ENCODE measurements at regions not wholly inside any gene's neighbourhood (a gene's known extent, or its start where the extent isn't known, plus 50 kb on each side); places are given as distances from the start of the nearest gene placed in this dataset.

DNA sequence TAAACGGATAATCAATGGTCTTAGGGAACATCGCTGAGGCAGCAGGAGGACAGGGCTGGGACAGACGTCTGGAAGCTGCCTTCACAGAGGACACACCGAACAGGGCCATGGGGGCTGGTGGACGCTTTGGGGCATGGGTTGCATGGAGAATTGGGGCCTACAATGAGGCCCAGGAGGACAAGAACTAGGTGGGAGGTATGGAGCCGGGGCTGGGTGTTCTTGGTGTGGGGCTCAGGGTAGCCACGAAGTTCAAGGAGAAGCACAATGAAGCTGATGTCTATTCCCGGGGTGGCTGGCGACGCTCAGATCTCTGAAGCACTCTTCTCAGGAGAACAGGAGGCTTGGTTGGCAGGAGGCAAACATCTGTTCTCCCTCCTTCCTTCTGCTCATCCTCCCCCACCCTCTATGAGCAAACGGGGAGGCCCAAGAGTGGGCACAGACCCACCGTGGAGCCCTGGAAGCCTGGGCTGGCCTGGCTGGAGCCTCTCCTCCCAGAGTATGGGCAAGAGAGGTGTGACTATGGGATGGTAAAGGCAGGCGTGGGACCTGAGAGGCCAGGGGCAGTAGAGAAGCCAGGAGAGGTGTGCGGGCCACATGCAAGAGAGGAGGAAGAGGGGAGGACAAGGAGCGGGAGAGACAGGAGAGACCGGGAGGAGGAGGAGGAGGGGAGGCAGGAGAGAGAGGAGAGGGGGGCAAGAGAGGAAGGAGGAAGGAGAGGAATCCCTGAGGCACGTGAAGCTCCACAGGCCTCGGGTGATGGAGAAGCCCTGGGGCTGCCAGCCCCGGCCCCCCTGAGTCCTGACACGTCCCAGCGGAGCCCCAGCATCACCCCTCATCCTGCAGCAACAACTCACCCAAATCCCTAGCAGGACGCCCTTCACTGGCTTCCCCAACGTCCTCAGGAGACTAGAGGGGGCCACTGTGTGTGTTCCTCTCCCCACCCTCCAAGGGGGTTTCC, 159.1 kb downstream of the OLFM1 start:
- no peak for TF ChIP-seq POLR2A (IDR thresholded peaks at IDR 0.05; ENCODE audit: low read depth, low read length)
- TF ChIP-seq POLR2AphosphoS5 (IDR thresholded peaks at IDR 0.05; ENCODE audit: low read depth, low read length) = no peak
- TF ChIP-seq TAF1 (IDR thresholded peaks at IDR 0.05; ENCODE audit: low read depth, low read length) = no peak
- TF ChIP-seq POU2F2 (IDR thresholded peaks at IDR 0.05; ENCODE audit: low read depth, low read length) = no peak
- no peak for TF ChIP-seq SPI1 (IDR thresholded peaks at IDR 0.05; ENCODE audit: low read depth, low read length)
- no peak for TF ChIP-seq PAX5 (IDR thresholded peaks at IDR 0.05; ENCODE audit: insufficient read depth, low read length, severe bottlenecking)
